Retinal pigment epithelial cell (primary cell): ENCODE measurements at regions not wholly inside any gene's neighbourhood (a gene's known extent, or its start where the extent isn't known, plus 50 kb on each side); places are given as distances from the start of the nearest gene placed in this dataset.

Experiments used
- DNase-seq: peaks from one replicate; pipeline ENCODE4 v3.0.0-alpha.2; 2010; ENCODE audit warnings: low read depth
- H3K4me3 ChIP-seq: 2 replicates; pipeline ENCODE4 v1.5.1; 2011; ENCODE audit warnings: mild to moderate bottlenecking, low read length, control low read depth, moderate library complexity
- TF ChIP-seq, protein P1 (sequence below): conservative IDR thresholded peaks from 2 replicates; pipeline ENCODE4 v1.5.1; 2011; ENCODE audit warnings: low read depth, low read length, control low read depth, inconsistent platforms

DNA sequence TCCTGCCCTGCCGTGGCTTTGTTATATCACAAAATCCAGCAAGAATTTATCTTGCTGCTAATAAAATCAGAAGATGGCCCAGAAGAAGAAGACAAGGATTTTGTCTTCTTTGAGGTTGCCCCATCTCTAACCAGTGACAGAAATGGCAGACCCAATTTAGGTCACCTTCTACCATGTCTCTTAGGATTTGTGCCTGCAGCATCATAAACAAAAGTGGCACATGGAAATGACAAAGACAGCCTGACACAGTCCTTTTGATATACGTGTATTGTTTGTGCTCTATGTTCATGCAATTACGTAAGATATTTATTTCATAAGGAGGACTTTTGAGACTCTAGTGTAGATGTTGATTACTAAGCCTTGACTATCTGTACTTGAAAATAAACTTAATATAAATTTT is 135.9 kb upstream of the TMTC4 start:
- DNase-seq: no peak
- TF ChIP-seq, protein P1, sequence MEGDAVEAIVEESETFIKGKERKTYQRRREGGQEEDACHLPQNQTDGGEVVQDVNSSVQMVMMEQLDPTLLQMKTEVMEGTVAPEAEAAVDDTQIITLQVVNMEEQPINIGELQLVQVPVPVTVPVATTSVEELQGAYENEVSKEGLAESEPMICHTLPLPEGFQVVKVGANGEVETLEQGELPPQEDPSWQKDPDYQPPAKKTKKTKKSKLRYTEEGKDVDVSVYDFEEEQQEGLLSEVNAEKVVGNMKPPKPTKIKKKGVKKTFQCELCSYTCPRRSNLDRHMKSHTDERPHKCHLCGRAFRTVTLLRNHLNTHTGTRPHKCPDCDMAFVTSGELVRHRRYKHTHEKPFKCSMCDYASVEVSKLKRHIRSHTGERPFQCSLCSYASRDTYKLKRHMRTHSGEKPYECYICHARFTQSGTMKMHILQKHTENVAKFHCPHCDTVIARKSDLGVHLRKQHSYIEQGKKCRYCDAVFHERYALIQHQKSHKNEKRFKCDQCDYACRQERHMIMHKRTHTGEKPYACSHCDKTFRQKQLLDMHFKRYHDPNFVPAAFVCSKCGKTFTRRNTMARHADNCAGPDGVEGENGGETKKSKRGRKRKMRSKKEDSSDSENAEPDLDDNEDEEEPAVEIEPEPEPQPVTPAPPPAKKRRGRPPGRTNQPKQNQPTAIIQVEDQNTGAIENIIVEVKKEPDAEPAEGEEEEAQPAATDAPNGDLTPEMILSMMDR: no peak
- H3K4me3 ChIP-seq: no peak overlapping the region

DNA sequence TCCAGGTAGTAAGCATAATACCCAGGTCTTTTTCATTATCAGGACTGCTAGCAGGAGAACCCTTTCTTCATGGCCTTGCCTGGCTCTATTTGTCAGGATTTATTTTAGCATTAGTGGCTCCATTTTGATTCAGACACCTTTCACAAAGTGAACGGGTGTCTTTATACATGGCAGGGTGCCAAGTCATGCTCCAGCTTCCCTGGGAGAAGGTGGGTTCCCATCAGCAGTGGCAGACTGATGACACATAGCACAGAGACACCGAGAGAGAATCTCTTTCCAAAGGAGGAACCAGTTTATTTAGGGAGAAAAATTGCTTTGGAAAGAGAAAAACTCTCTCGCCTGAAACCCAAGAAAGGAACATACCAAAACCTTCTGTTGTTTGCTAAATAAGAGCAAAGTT is 135.3 kb upstream of the TMTC4 start:
- H3K4me3 ChIP-seq: no peak overlapping the region
- DNase-seq: no peak
- TF ChIP-seq, protein P1: no peak

DNA sequence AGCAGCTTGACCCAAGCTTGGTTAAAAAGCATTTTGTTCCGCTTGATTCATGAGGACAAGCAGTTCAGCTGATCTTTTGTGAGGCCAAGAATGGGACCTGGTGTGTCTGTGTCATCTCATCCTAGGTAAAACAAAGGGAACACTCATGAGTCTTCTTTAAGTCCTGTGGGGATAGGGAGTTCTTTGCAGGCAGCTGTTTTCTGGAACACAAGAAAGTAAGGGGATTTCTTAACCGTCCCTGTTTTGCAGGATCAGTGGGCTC is 134.5 kb upstream of the TMTC4 start:
- DNase-seq: no peak
- TF ChIP-seq, protein P1: no peak
- no peak overlapping the region for H3K4me3 ChIP-seq

DNA sequence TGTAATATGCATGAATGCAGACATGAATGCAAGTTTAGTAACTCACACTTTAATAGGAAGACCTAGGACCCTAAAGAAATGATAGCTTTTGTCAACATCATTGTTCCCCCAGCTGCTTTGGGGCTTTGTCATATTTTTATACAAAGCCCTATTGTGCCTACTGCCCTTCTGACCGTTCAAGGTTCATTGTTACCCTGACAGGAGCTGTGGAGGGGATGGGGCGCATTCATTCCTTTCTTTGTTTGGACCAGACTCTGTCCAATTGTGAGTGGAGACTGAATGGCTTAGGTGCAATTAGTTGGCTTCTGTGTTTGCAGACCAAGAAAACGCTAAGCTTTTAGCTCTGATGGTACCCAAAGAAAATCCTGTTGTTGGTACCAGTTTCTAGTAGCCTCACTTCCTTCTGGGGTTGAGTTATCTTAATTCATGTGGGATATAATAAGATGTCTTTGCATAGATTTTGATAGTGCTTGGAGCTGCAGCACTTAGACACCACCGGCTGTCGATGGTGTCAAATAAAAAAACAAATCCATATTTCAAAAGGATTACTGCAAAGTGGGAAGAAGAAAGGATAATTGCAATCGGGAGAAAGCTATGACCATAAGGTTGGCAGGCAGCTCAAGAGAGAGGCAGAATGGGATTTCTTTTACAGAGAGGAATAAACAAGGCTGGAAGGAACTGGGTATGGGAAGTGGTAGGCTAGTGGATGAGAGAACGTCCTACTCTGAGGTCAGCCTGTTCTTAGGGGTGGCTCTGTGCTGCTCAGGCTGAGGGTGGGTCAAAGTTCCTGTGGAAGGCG is 133.9 kb upstream of the TMTC4 start:
- DNase-seq: no peak
- H3K4me3 ChIP-seq: no peak overlapping the region
- TF ChIP-seq, protein P1: no peak

DNA sequence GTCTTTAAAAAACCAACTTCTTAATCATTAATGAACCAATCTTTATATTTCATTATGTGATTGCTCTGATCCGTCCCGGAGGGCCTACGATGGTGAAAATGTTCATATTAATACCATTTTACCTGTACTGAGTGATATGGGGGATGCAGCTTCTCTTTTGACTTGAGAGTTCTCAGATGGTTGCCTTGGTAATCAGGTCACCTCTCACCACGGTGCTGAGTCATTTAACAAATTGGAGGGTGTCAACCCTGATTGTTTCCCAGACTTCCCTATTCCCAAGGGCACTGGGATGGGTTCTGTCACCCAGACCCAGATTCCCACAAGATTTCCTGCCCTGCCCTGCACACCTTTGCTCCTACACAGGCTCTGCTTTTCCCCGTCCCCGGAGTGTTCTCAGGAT is 128.5 kb upstream of the TMTC4 start:
- TF ChIP-seq, protein P1: no peak
- no peak overlapping the region for H3K4me3 ChIP-seq
- no peak for DNase-seq

DNA sequence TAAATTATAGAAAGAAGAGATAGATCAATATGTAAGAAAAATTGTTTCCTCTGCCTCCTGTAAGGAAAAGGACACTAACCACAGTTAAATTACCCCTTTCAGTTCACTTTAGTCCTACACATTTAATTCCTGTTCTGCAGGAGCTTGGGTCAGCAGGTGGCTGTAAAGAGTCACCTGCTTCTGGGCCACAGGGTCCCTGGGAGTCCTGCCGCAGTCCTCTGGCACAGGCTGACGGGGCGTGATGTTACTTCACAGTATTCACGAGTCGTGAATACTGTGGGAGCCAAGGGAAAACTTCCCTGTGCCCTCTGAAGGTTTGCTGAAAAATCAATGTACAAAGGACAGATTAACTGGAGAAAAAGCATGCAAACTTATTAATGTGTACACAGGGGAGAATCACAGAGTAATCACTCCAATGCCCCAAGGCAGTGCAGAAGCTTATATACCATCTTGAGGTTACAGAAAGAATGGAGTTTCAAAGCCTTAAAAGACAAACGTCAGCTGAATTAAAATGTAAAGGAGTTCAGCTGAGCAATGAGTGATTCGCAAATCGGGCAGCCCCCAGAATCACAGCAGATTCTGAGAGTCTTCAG is 125.8 kb upstream of the TMTC4 start:
- H3K4me3 ChIP-seq: no peak overlapping the region
- TF ChIP-seq, protein P1: no peak
- no peak for DNase-seq

DNA sequence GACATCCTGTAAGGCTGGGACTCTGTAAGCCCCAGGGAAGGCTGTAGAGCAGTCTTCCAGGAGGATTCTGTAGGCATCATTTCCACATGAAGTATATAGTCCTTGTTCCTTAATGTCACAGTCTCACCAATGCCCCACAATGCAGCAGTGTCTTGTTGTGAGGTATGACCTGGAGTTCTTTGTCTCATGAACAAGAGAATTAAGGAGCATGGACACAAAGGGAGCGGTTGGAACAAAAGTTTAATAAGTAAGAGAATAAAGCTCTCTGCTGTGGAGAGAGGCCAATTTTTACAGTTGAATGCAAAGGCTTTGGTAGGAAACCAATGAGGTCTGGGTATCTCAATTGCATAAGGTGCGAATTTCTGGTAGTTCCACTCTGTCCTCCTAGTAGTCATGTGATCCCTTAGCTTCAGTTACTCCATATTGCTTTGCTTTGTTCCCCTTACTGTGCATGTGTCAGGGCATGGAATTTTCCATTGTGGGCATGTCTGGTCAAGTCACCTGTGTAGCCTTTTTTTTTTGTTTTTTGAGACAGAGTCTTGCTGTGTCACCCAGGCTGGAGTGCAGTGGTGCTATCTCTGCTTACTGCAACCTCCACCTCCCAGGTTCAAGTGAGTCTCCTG is 124.3 kb upstream of the TMTC4 start:
- no peak for DNase-seq
- TF ChIP-seq, protein P1: no peak
- no peak overlapping the region for H3K4me3 ChIP-seq
